ENCODE measurements at regions not wholly inside any gene's neighbourhood (a gene's known extent, or its start where the extent isn't known, plus 50 kb on each side); places are given as distances from the start of the nearest gene placed in this dataset.

GRCh38 chr5:2471152-2471879, 280.2 kb downstream of the IRX2 start:
- TF ChIP-seq CTCF (IDR thresholded peaks at IDR 0.05; ENCODE audit: insufficient read depth, low read depth, low read length) (no peak), EZH2 (IDR thresholded peaks at IDR 0.05; ENCODE audit: insufficient read depth, low read length) (no peak)

Measured in astrocyte (in vitro differentiated cells and primary cell).